ENCODE measurements at regions not wholly inside any gene's neighbourhood (a gene's known extent, or its start where the extent isn't known, plus 50 kb on each side); places are given as distances from the start of the nearest gene placed in this dataset.

GRCh38 chr4:10207116-10207515, 90.5 kb upstream of the WDR1 start:
- ChIA-PET RAD21 (ENCODE audit: unreplicated experiment) (no interaction called here), CTCF (interaction anchor here (1.2 kb wide), 1 partner anchor 9 kb away, joined by 3 read pairs; no protein-coding TSS in a partner anchor), POLR2A (no interaction called here), SMC1A (ENCODE audit: uncharacterized antibody, unreplicated experiment) (no interaction called here)
- Histone ChIP-seq H2AFZ (ENCODE audit: control insufficient read depth, low read depth, low read length) (no peak overlapping the region), H3K4me2 (ENCODE audit: control insufficient read depth, insufficient read depth) (no peak overlapping the region), H3K9ac (ENCODE audit: control insufficient read depth, insufficient read depth, low read length) (no peak overlapping the region), H3K4me1 (ENCODE audit: control insufficient read depth, insufficient read depth, low read length) (no peaks in the 10 kb centered on the region), H3K4me3 (no peak overlapping the region), H3K27me3 (replicated peaks in 1 of 2; ENCODE audit: control insufficient read depth in 2 of 2, insufficient read depth in 2 of 2, low read length in 1 of 2) (no peaks in the 10 kb centered on the region), H3K79me2 (ENCODE audit: control insufficient read depth, insufficient read depth, low read length) (no peaks in the 10 kb centered on the region), H4K20me1 (ENCODE audit: control insufficient read depth, insufficient read depth) (no peaks in the 10 kb centered on the region), H3K27ac (ENCODE audit: control insufficient read depth, insufficient read depth) (no peak overlapping the region), H3K9me3 (replicated peaks; ENCODE audit: control insufficient read depth, insufficient read depth, low read length) (no peaks in the 10 kb centered on the region), H3K36me3 (ENCODE audit: control insufficient read depth in 2 of 2, insufficient read depth in 2 of 2, low read length in 1 of 2) (no peaks in the 10 kb centered on the region)
- 0% methylated on average over 4 of the region's 4 CpGs for WGBS (ENCODE audit: insufficient coverage, insufficient replicate concordance, low lambda C conversion rate, missing lambda C conversion rate)
- no peak for DNase-seq (ENCODE audit: low read depth, low spot score)
- BruUV-seq (replicated peaks): no TSS peak
- TF ChIP-seq MYC (IDR thresholded peaks at IDR 0.05; ENCODE audit: insufficient read depth, insufficient read length, insufficient replicate concordance, low read length, severe bottlenecking) (no peak), RAD21 (IDR thresholded peaks at IDR 0.05; ENCODE audit: insufficient read depth, low read depth, low read length) (no peak), NFIC (IDR thresholded peaks at IDR 0.05; ENCODE audit: low read depth, low read length) (no peak), FOXM1 (IDR thresholded peaks at IDR 0.05; ENCODE audit: low read depth, low read length) (no peak), CREM (IDR thresholded peaks at IDR 0.05; ENCODE audit: low read depth) (no peak), MXI1 (IDR thresholded peaks at IDR 0.05; ENCODE audit: low read depth, low read length) (no peak), TARDBP (IDR thresholded peaks at IDR 0.05; ENCODE audit: borderline replicate concordance) (no peak), MEF2A (IDR thresholded peaks at IDR 0.05; ENCODE audit: insufficient read depth, low read depth, low read length) (no peak), SREBF1 (IDR thresholded peaks at IDR 0.05; ENCODE audit: low read length) (no peak), ATF2 (IDR thresholded peaks at IDR 0.05; ENCODE audit: low read length) (no peak), MLLT1 (IDR thresholded peaks at IDR 0.05) (no peak), SP1 (IDR thresholded peaks at IDR 0.05; ENCODE audit: low read depth, low read length) (no peak), MEF2B (IDR thresholded peaks at IDR 0.05; ENCODE audit: partially characterized antibody, poor library complexity, severe bottlenecking) (no peak), E2F4 (IDR thresholded peaks at IDR 0.05; ENCODE audit: low read depth, low read length) (no peak), MTA2 (IDR thresholded peaks at IDR 0.05; ENCODE audit: low read depth) (no peak)
- no peak for ATAC-seq
- intact Hi-C loops (cut with micrococcal nuclease; ENCODE audit: unreplicated experiment): no loop called here
- no peak for FAIRE-seq
- in situ Hi-C loops (cut with MboI): no loop called here
